Erythroblast (primary cell): ENCODE measurements at regions not wholly inside any gene's neighbourhood (a gene's known extent, or its start where the extent isn't known, plus 50 kb on each side); places are given as distances from the start of the nearest gene placed in this dataset.

ENCODE experiments used
- GATA1 ChIP-seq: IDR thresholded peaks from 2 replicates; pipeline ENCODE4 v1.6.1; 2011; ENCODE audit warnings: low read depth, mild to moderate bottlenecking, control low read depth, low read length, moderate library complexity
- POLR2A ChIP-seq: IDR thresholded peaks from 2 replicates; pipeline ENCODE4 v1.6.1; 2011; ENCODE audit warnings: mild to moderate bottlenecking, low read length

DNA sequence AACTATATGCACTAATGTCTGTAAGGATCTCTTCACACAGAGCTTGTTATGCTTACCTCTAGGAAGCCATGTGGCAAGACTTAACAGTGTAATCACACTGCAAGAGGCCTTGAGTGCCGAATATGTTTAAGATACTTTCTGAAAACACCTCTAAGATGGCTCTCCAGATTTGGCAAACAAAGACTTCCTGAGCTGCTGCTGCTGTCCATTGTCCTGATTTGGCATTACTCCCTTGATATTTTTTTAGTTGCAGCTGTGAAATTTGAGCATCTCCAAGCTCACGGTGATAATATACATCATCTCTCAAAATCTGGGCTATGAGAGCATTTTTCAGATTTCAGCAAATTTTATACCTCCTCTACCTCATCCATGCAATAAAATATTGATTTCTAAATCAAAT lies 384.5 kb upstream of the CDH6 start:
- TF ChIP-seq POLR2A, result no peak
- no peak for TF ChIP-seq GATA1
